PC-9 (cell line): ENCODE measurements at regions not wholly inside any gene's neighbourhood (a gene's known extent, or its start where the extent isn't known, plus 50 kb on each side); places are given as distances from the start of the nearest gene placed in this dataset.

Experiments
- CTCF ChIP-seq: fragments of 200-600 bp; sonication (generic); conservative IDR thresholded peaks from 2 replicates; pipeline ENCODE4 v1.6.1; 2017; ENCODE audit warnings: mixed run types, antibody characterized with exemption, mild to moderate bottlenecking, moderate library complexity
- EZH2 ChIP-seq: fragments of 200-600 bp; sonication (generic); IDR thresholded peaks from 2 replicates; pipeline ENCODE4 v1.8.0; 2017; ENCODE audit warnings: antibody characterized with exemption, low read depth

DNA sequence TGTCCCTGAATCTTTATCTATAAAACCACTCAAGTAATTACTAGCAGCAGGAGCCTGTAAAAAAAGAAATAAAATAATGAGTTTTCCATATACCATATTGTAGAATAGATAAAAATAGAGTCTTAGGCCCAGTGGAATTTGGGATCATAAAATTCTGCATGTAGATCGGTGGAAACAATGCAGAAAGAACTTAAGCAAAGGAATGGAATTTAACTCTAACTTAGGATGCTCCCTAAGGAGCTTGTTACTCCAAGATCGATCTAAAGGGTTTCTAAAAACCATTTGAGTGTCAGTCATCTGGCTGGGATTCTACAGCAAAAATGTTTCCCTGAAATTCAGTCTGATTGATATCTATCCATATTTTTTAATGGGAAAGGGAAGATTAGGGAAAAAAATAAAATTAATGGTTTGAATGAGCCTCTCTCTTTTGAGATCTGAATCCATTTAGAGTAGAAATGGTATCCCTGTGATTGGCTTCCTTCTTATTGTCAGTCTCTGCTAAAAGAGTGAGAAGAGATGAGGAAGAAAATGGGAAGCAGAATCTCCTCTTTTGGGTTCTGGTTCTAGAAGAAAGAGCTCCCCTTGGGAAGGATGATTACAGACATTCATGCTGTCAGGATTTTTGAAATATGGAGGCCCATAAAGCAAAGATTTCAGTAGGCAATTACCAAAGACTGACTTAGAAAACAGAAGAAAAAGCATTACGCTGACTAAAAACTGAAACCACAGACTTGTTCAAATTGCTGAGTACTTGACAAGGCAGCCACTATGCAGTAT lies 564.3 kb upstream of the MARCKS start:
- TF ChIP-seq CTCF (no peak), EZH2 (no peak)
